ENCODE measurements at regions not wholly inside any gene's neighbourhood (a gene's known extent, or its start where the extent isn't known, plus 50 kb on each side); places are given as distances from the start of the nearest gene placed in this dataset.
"Not testable (repeated sequence)": the region's sequence is repeated elsewhere in the genome, so short reads cannot be mapped to it uniquely, and the experiment has no call there.

DNA sequence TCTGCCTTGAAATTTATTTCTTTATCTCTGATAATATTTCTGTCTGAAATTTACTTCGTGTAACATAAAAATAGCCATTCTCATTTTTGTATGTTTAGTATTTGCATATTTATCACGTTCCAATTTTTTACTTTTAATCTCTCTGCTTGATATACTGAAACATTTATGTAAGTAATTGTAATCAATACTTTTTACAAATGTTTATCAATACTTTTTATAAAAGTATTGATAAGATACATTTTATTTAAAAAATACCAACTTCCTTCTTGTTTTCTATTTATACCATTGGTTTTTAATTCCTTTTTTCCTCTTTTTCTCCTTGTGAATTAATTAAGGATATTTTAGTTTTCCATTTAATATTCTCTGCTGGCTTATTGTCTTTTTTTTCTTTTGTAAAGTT lies 60.3 kb upstream of the TBL1XR1 start:
- Histone ChIP-seq H3K27me3 (no peaks in the 10 kb centered on the region), H3K4me3 (no peak overlapping the region), H3K27ac (no peak overlapping the region), H3K4me1 (peaks cover 0 to 2% (median 0%) of the 10 kb centered on the region in 12 donors), H3K9me3 (no peaks in the 10 kb centered on the region), H3K36me3 (no peaks in the 10 kb centered on the region)
- WGBS, 4 donors, result 74 to 93% (median 88%) methylated on average over 2 of the region's 2 CpGs
- DNase-seq, result no peak
- intact Hi-C loops (cut with DNase I), result no loop called here
- TF ChIP-seq POLR2A (IDR thresholded peaks at IDR 0.05), result no peak
- TF ChIP-seq, protein P1, sequence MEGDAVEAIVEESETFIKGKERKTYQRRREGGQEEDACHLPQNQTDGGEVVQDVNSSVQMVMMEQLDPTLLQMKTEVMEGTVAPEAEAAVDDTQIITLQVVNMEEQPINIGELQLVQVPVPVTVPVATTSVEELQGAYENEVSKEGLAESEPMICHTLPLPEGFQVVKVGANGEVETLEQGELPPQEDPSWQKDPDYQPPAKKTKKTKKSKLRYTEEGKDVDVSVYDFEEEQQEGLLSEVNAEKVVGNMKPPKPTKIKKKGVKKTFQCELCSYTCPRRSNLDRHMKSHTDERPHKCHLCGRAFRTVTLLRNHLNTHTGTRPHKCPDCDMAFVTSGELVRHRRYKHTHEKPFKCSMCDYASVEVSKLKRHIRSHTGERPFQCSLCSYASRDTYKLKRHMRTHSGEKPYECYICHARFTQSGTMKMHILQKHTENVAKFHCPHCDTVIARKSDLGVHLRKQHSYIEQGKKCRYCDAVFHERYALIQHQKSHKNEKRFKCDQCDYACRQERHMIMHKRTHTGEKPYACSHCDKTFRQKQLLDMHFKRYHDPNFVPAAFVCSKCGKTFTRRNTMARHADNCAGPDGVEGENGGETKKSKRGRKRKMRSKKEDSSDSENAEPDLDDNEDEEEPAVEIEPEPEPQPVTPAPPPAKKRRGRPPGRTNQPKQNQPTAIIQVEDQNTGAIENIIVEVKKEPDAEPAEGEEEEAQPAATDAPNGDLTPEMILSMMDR (IDR thresholded peaks at IDR 0.05), result no peak
- no peak for ATAC-seq

DNA sequence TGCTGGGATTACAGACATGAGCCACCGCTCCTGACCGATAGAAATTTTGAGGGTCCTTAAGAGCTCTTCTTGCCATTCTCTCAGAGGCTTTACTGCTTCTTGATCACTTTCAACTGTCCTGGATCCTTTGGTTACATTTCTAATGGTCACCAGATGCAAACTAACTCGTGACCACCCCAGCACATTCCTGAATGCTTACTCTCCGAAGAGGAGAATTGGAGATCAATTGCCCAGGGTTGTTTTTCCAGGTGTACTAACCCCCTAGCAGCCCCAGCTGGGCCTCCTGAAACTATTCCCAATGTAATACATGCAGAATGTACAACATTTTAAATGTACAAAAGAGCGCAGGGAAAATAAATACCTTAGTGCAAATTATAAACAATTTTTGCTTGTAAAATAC lies 65.1 kb upstream of the TBL1XR1 start:
- no peak for DNase-seq
- 87 to 96% (median 96%) methylated on average over 5 of the region's 5 CpGs for WGBS, 4 donors
- H3K36me3 ChIP-seq, result no peaks in the 10 kb centered on the region
- peaks cover 0 to 17% (median 0%) of the 10 kb centered on the region in 12 donors for H3K4me1 ChIP-seq
- H3K9me3 ChIP-seq, result no peaks in the 10 kb centered on the region
- H3K27ac ChIP-seq, result no peak overlapping the region
- no peak overlapping the region for H3K4me3 ChIP-seq
- ATAC-seq, result no peak
- intact Hi-C loops (cut with DNase I), result no loop called here
- TF ChIP-seq, protein P1 (IDR thresholded peaks at IDR 0.05), result no peak
- TF ChIP-seq POLR2A (IDR thresholded peaks at IDR 0.05), result no peak
- no peaks in the 10 kb centered on the region for H3K27me3 ChIP-seq

DNA sequence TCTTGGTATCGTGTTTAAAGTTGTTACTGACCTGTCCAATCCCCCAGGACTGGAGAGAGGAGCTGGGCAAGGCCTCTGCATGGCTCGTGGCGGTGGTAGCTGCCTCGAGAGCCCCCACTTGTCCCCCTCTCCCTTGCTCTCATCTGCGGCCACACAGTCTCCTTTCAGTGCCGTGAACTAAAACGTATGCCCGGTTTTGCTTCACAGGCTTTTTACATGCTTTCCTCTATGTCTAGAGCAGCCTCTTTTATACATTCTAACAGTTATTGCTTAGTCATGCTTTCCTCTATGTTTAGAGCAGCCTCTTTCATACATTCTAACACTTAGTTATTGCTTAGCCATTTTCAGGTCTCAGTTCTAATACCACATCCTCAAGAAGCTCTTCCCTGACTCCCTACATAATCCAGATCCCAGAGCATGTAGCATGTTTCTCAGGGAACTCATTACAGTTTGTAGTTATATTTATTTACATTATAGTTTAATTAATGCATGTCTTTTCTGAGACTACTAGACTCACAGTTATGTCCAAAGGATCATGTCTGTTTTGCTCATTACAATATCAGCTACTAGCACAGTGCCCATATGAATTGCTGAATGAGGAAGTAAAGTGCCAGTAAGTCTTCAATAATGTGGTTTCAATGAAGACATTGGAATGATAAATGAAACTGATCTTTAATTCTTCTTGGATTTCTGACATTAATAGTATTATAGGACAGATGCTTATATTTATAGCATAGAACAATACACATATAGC lies 66.5 kb upstream of the TBL1XR1 start:
- no peak overlapping the region for H3K4me3 ChIP-seq
- H3K4me1 ChIP-seq, result peaks cover 0 to 17% (median 0%) of the 10 kb centered on the region in 12 donors
- peak overlapping the region in 1 of 12 donors; percentile 4 for H3K27ac ChIP-seq
- H3K36me3 ChIP-seq, result no peaks in the 10 kb centered on the region
- ATAC-seq (no peak), DNase-seq (no peak)
- H3K9me3 ChIP-seq, result no peaks in the 10 kb centered on the region
- intact Hi-C loops (cut with DNase I), result no loop called here
- WGBS, 4 donors, result 73 to 87% (median 76%) methylated on average over 8 of the region's 8 CpGs
- H3K27me3 ChIP-seq, result no peaks in the 10 kb centered on the region
- no peak for TF ChIP-seq POLR2A (IDR thresholded peaks at IDR 0.05)
- TF ChIP-seq, protein P1 (IDR thresholded peaks at IDR 0.05), result no peak

DNA sequence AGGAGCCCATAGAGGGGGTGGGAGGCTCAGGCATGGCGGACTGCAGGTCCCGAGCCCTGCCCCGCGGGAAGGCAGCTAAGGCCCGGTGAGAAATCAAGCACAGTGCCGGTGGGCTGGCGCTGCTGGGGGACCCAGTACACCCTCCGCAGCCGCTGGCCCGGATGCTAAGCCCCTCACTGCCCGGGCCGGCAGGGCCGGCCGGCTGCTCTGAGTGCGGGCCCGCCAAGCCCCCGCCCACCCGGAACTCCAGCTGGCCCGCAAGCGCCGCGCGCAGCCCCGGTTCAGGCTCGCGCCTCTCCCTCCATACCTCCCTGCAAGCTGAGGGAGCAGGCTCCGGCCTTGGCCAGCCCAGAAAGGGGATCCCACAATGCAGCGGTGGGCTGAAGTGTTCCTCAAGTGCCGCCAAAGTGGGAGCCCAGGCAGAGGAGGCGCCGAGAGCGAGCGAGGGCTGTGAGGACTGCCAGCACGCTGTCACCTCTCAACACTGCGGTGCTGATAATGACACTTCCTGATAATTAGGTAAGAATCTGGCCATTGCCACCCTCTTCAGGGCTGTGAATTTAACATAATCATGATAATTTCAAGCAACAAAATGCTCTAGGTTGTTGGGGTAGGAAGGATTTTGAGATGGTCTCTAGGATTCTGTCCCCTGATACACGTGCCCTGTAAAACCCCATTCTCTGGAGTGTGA lies 74.7 kb upstream of the TBL1XR1 start:
- intact Hi-C loops (cut with DNase I), result loop anchor here in 1 of 10 donors (5.0 kb wide), 1 partner anchor 50 kb away; no protein-coding TSS in a partner anchor
- not testable (repeated sequence) for ATAC-seq
- WGBS, 4 donors, result 82 to 88% (median 85%) methylated on average over 18 to 36 of the region's 36 CpGs

More for the DNA sequence above, 74.7 kb upstream of the TBL1XR1 start:
- H3K27me3 ChIP-seq, H3K27ac ChIP-seq, H3K4me1 ChIP-seq, H3K4me3 ChIP-seq, H3K9me3 ChIP-seq, H3K36me3 ChIP-seq: not testable (repeated sequence)
- DNase-seq, result peak in 1 of 5 donors; percentile 65

Measured in heart left ventricle (tissue), 16 donors.